ENCODE measurements at regions not wholly inside any gene's neighbourhood (a gene's known extent, or its start where the extent isn't known, plus 50 kb on each side); places are given as distances from the start of the nearest gene placed in this dataset.

DNA sequence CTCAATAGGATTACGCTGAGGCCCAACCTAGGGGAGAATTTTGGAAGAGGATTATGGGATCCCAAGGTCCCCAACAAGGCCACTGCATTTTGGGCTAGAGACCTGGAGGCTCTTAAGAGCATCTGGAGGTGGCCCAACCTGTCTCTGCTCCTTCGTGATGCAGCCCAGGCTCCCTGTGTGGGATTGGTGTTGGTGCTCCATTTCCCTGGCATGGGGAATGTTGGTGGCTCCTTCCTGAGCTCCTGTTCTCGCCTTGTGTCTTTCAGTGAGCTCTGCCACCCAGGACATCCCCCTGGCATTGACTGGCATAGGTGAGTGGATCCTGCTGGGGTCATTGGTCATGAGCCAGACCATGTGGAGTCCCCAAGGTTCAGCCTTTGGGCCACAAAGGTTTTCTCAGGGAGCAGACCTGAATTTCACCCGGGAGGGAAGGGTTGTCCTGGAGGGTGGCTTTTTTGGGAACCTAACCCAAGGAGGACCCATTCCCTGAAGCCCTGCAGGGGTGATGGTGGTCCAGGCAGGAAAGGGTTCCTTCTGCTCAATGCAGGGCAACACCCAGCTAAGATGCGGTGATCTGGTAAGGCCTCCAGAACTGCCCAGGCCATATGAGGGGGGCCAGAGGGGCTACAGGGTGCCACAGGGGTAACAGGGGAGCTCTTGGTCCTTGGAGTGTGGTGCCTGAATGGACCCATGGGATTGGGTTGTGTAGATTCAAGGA lies 202.5 kb downstream of the UBE3A start:
- H3K4me3 ChIP-seq (ENCODE audit: low read length in 2 of 2): no peak overlapping the region
- H3K79me1 ChIP-seq (ENCODE audit: low read depth, low read length): peaks cover 4% of the 10 kb centered on the region
- peaks cover 0 to 68% of the 10 kb centered on the region in 2 donors for H3K9me3 ChIP-seq (replicated peaks in 1 of 2; ENCODE audit: control insufficient read depth in 2 of 2, insufficient read depth in 1 of 2, low read depth in 1 of 2, low read length in 2 of 2)
- H3K4ac ChIP-seq (ENCODE audit: low read length): no peak overlapping the region
- no peak for DNase-seq (ENCODE audit: low spot score)
- no peak overlapping the region for H3K14ac ChIP-seq (ENCODE audit: low read length)
- H3K27me3 ChIP-seq (ENCODE audit: control insufficient read depth in 3 of 3, insufficient read depth in 3 of 3, low read depth in 1 of 3, low read length in 3 of 3): no peaks in the 10 kb centered on the region
- no peak overlapping the region for H2BK5ac ChIP-seq (ENCODE audit: low read length)
- H3K36me3 ChIP-seq (replicated peaks in 1 of 2; ENCODE audit: control insufficient read depth in 2 of 2, insufficient read depth in 2 of 2, low read length in 2 of 2): no peaks in the 10 kb centered on the region
- H4K91ac ChIP-seq (ENCODE audit: low read depth, low read length, poor library complexity): no peak overlapping the region
- no peak overlapping the region for H2AK5ac ChIP-seq (ENCODE audit: low read depth, low read length)
- no peak overlapping the region for H3K18ac ChIP-seq (ENCODE audit: low read length)
- H3K9ac ChIP-seq (ENCODE audit: low read depth, low read length, poor library complexity): no peak overlapping the region
- no peak overlapping the region for H2BK120ac ChIP-seq (ENCODE audit: low read depth, low read length)
- H4K8ac ChIP-seq (ENCODE audit: low read depth, low read length): no peak overlapping the region
- no peak overlapping the region for H3K4me2 ChIP-seq (ENCODE audit: insufficient read depth, low read length, poor library complexity, severe bottlenecking)
- no CpG with 5 or more reads among the region's 5 CpGs for WGBS, 2 donors (ENCODE audit: extremely low coverage in 2 of 2, insufficient read length in 2 of 2, insufficient replicate concordance in 1 of 2)
- no peak overlapping the region for H2AFZ ChIP-seq (ENCODE audit: low read length)
- no peak overlapping the region for H3K23ac ChIP-seq (ENCODE audit: low read depth, low read length, poor library complexity)
- no peak overlapping the region for H3K27ac ChIP-seq (replicated peaks; ENCODE audit: low read length)
- no peak overlapping the region for H2BK12ac ChIP-seq (ENCODE audit: low read length)
- no peaks in the 10 kb centered on the region for H3K4me1 ChIP-seq (ENCODE audit: control insufficient read depth in 2 of 2, insufficient read depth in 1 of 2, low read depth in 1 of 2, low read length in 2 of 2)
- no peak overlapping the region for H2BK15ac ChIP-seq (ENCODE audit: low read length)

DNA sequence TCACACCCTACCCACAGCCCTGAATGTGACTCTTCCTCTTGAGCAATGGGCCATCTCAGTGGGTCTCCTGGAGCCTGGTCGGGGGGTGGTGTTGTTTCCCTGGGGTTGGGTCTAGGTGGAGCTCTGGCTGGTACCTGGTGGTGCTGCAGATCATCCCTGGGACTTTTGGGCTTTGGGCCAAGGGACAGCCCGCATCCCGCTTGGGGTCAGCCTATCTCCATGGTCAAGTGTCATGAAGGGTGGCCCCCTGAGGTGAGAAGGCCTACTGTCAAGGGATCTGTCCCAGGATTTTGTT lies 202.0 kb downstream of the UBE3A start:
- no peak for DNase-seq (ENCODE audit: low spot score)
- Histone ChIP-seq H3K4me1 (ENCODE audit: control insufficient read depth in 2 of 2, insufficient read depth in 1 of 2, low read depth in 1 of 2, low read length in 2 of 2) (no peaks in the 10 kb centered on the region), H2AFZ (ENCODE audit: low read length) (no peak overlapping the region), H3K27me3 (ENCODE audit: control insufficient read depth in 3 of 3, insufficient read depth in 3 of 3, low read depth in 1 of 3, low read length in 3 of 3) (no peaks in the 10 kb centered on the region), H3K36me3 (replicated peaks in 1 of 2; ENCODE audit: control insufficient read depth in 2 of 2, insufficient read depth in 2 of 2, low read length in 2 of 2) (no peaks in the 10 kb centered on the region), H3K27ac (replicated peaks; ENCODE audit: low read length) (no peak overlapping the region), H2BK15ac (ENCODE audit: low read length) (no peak overlapping the region), H3K9me3 (replicated peaks in 1 of 2; ENCODE audit: control insufficient read depth in 2 of 2, insufficient read depth in 1 of 2, low read depth in 1 of 2, low read length in 2 of 2) (peaks cover 0 to 66% of the 10 kb centered on the region in 2 donors), H3K14ac (ENCODE audit: low read length) (no peak overlapping the region), H3K4me3 (ENCODE audit: low read length in 2 of 2) (no peak overlapping the region), H3K79me1 (ENCODE audit: low read depth, low read length) (peaks cover 4% of the 10 kb centered on the region), H3K18ac (ENCODE audit: low read length) (no peak overlapping the region), H3K4me2 (ENCODE audit: insufficient read depth, low read length, poor library complexity, severe bottlenecking) (no peak overlapping the region), H4K91ac (ENCODE audit: low read depth, low read length, poor library complexity) (peak overlapping the region; percentile 53), H2AK5ac (ENCODE audit: low read depth, low read length) (no peak overlapping the region), H2BK5ac (ENCODE audit: low read length) (no peak overlapping the region), H2BK12ac (ENCODE audit: low read length) (no peak overlapping the region), H3K9ac (ENCODE audit: low read depth, low read length, poor library complexity) (no peak overlapping the region), H4K8ac (ENCODE audit: low read depth, low read length) (no peak overlapping the region), H3K4ac (ENCODE audit: low read length) (no peak overlapping the region), H3K23ac (ENCODE audit: low read depth, low read length, poor library complexity) (no peak overlapping the region), H2BK120ac (ENCODE audit: low read depth, low read length) (no peak overlapping the region)
- WGBS, 2 donors (ENCODE audit: extremely low coverage in 2 of 2, insufficient read length in 2 of 2, insufficient replicate concordance in 1 of 2): no CpG with 5 or more reads among the region's 3 CpGs

DNA sequence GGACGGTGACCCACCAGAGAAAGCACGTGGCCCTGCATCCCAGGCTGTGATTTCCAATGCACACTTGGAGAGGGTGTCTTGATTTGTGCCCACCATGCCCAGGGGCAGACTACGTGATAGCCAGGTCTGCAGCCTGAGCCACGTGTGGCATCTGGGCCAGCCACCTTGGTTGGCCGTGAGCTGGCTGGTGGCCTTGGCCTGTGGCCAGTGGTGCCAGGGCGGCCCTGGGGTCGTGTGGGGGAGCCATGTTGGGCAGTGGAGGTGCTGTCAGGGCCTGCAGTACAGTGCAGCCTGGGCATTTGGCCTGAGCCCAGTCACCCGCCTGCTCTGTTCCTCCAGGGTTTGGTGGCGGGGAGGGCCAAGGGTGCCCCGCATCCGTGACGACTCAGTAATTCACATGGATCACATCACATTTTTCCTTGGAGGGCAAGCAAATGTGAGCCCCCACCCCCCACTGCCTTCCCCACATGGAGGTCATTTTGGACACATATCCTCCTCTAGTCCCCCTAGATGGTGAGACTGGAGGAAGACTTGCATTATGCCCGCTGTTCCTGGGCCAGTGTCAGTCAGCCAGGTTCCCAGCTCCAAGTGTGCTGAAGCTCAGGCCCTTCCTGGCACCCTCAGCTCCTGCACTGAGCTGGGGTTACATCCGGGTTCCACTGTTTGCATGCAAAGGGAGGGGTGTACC lies 201.4 kb downstream of the UBE3A start:
- H2BK120ac ChIP-seq (ENCODE audit: low read depth, low read length): no peak overlapping the region
- no peak overlapping the region for H3K9ac ChIP-seq (ENCODE audit: low read depth, low read length, poor library complexity)
- H3K27me3 ChIP-seq (ENCODE audit: control insufficient read depth in 3 of 3, insufficient read depth in 3 of 3, low read depth in 1 of 3, low read length in 3 of 3): no peaks in the 10 kb centered on the region
- peak overlapping the region in 1 of 2 donors; percentile 14 for H3K4me3 ChIP-seq (ENCODE audit: low read length in 2 of 2)
- DNase-seq (ENCODE audit: low spot score): no peak
- H2BK5ac ChIP-seq (ENCODE audit: low read length): no peak overlapping the region
- no peaks in the 10 kb centered on the region for H3K36me3 ChIP-seq (replicated peaks in 1 of 2; ENCODE audit: control insufficient read depth in 2 of 2, insufficient read depth in 2 of 2, low read length in 2 of 2)
- no peak overlapping the region for H3K4me2 ChIP-seq (ENCODE audit: insufficient read depth, low read length, poor library complexity, severe bottlenecking)
- no peaks in the 10 kb centered on the region for H3K4me1 ChIP-seq (ENCODE audit: control insufficient read depth in 2 of 2, insufficient read depth in 1 of 2, low read depth in 1 of 2, low read length in 2 of 2)
- H3K27ac ChIP-seq (replicated peaks; ENCODE audit: low read length): no peak overlapping the region
- peaks cover 0 to 67% of the 10 kb centered on the region in 2 donors for H3K9me3 ChIP-seq (replicated peaks in 1 of 2; ENCODE audit: control insufficient read depth in 2 of 2, insufficient read depth in 1 of 2, low read depth in 1 of 2, low read length in 2 of 2)
- no peak overlapping the region for H2BK12ac ChIP-seq (ENCODE audit: low read length)
- H3K23ac ChIP-seq (ENCODE audit: low read depth, low read length, poor library complexity): no peak overlapping the region
- no peak overlapping the region for H4K8ac ChIP-seq (ENCODE audit: low read depth, low read length)
- H2AFZ ChIP-seq (ENCODE audit: low read length): no peak overlapping the region
- H2BK15ac ChIP-seq (ENCODE audit: low read length): no peak overlapping the region
- H3K18ac ChIP-seq (ENCODE audit: low read length): peak overlapping the region; percentile 48
- WGBS, 2 donors (ENCODE audit: extremely low coverage in 2 of 2, insufficient read length in 2 of 2, insufficient replicate concordance in 1 of 2): no CpG with 5 or more reads among the region's 14 CpGs
- H3K4ac ChIP-seq (ENCODE audit: low read length): no peak overlapping the region
- peak overlapping the region; percentile 53 for H4K91ac ChIP-seq (ENCODE audit: low read depth, low read length, poor library complexity)
- peaks cover 4% of the 10 kb centered on the region for H3K79me1 ChIP-seq (ENCODE audit: low read depth, low read length)
- no peak overlapping the region for H2AK5ac ChIP-seq (ENCODE audit: low read depth, low read length)
- H3K14ac ChIP-seq (ENCODE audit: low read length): peak overlapping the region; percentile 56

DNA sequence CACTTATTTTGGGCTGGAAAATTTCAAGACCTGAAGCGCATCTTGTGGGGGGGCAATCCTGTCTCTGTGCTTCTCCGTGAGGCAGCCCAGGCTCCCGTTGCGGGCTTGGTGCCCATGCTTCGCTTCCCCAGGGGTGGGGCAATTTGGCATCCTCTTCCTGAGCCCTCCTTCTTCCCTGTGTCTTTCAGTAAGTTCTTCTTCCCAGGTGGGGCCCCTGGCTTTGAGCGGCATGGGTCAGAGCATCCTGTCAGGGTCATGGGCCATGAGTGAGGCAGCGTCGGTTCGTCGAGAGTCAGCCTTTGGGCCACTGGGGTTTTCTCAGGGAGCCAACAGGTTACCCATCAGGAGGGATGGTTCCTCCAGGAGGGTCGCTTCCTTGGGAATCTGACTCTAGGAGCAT lies 200.7 kb downstream of the UBE3A start:
- Histone ChIP-seq H3K27me3 (ENCODE audit: control insufficient read depth in 3 of 3, insufficient read depth in 3 of 3, low read depth in 1 of 3, low read length in 3 of 3) (no peaks in the 10 kb centered on the region), H3K9ac (ENCODE audit: low read depth, low read length, poor library complexity) (no peak overlapping the region), H3K9me3 (replicated peaks in 1 of 2; ENCODE audit: control insufficient read depth in 2 of 2, insufficient read depth in 1 of 2, low read depth in 1 of 2, low read length in 2 of 2) (peaks cover 0 to 67% of the 10 kb centered on the region in 2 donors), H2BK5ac (ENCODE audit: low read length) (no peak overlapping the region), H2AFZ (ENCODE audit: low read length) (no peak overlapping the region), H3K4me2 (ENCODE audit: insufficient read depth, low read length, poor library complexity, severe bottlenecking) (no peak overlapping the region), H2BK12ac (ENCODE audit: low read length) (no peak overlapping the region), H3K4ac (ENCODE audit: low read length) (no peak overlapping the region), H3K36me3 (replicated peaks in 1 of 2; ENCODE audit: control insufficient read depth in 2 of 2, insufficient read depth in 2 of 2, low read length in 2 of 2) (no peaks in the 10 kb centered on the region), H4K8ac (ENCODE audit: low read depth, low read length) (no peak overlapping the region), H3K4me1 (ENCODE audit: control insufficient read depth in 2 of 2, insufficient read depth in 1 of 2, low read depth in 1 of 2, low read length in 2 of 2) (no peaks in the 10 kb centered on the region), H3K4me3 (ENCODE audit: low read length in 2 of 2) (no peak overlapping the region), H2BK120ac (ENCODE audit: low read depth, low read length) (no peak overlapping the region), H3K14ac (ENCODE audit: low read length) (no peak overlapping the region), H2AK5ac (ENCODE audit: low read depth, low read length) (no peak overlapping the region), H4K91ac (ENCODE audit: low read depth, low read length, poor library complexity) (no peak overlapping the region), H3K23ac (ENCODE audit: low read depth, low read length, poor library complexity) (no peak overlapping the region), H3K79me1 (ENCODE audit: low read depth, low read length) (peaks cover 4% of the 10 kb centered on the region), H3K27ac (replicated peaks; ENCODE audit: low read length) (no peak overlapping the region), H2BK15ac (ENCODE audit: low read length) (no peak overlapping the region), H3K18ac (ENCODE audit: low read length) (no peak overlapping the region)
- WGBS, 2 donors (ENCODE audit: extremely low coverage in 2 of 2, insufficient read length in 2 of 2, insufficient replicate concordance in 1 of 2): no CpG with 5 or more reads among the region's 11 CpGs
- no peak for DNase-seq (ENCODE audit: low spot score)
